Endothelial cell of umbilical vein (primary cell): ENCODE measurements at regions not wholly inside any gene's neighbourhood (a gene's known extent, or its start where the extent isn't known, plus 50 kb on each side); places are given as distances from the start of the nearest gene placed in this dataset.
"Not testable (repeated sequence)": the region's sequence is repeated elsewhere in the genome, so short reads cannot be mapped to it uniquely, and the experiment has no call there.

Experiments
- BruUV-seq: library from RNA; stranded (reverse); fragments of 400-500 nt; replicated peaks from 2 replicates; lab custom pipeline; 2021; lab: Mats Ljungman, UMichigan
- CTCF ChIA-PET: fragments of 300-600, 350-600 bp; sonication (Branson Sonifier 250); formaldehyde crosslinking; loops from one replicate; lab custom pipeline; 2021; ENCODE audit warnings: antibody characterized with exemption, inconsistent platforms; lab: Charles Lee
- POLR2A ChIA-PET: fragments of 300-600, 350-600 bp; sonication (Branson Sonifier 250); formaldehyde crosslinking; loops from one replicate; lab custom pipeline; 2021; ENCODE audit warnings: antibody characterized with exemption, inconsistent platforms; lab: Charles Lee
- DNase-seq: peaks from one replicate; pipeline ENCODE4 v3.0.0-alpha.2; 2011; ENCODE audit warnings: low read depth, low spot score
- FAIRE-seq: peaks from 2 replicates; lab custom pipeline; 2011; peaks lifted over from hg19 to GRCh38; lab: Jason Lieb, UNC
- H2AFZ ChIP-seq: 2 replicates; pipeline ENCODE4 v1.6.0; 2012; ENCODE audit warnings: low read depth, low read length, control low read depth, inconsistent platforms
- H3K27ac ChIP-seq: 2 replicates; pipeline ENCODE4 v1.5.1; 2011; ENCODE audit warnings: low read depth, mild to moderate bottlenecking, control low read depth, low read length, moderate library complexity; ENCODE audit not compliant: insufficient read depth
- H3K27me3 ChIP-seq, 2 experiments: 2 replicates each; pipeline versions ENCODE4 v1.6.0 to v1.6.1; 2011; ENCODE audit warnings: low read length in 2 of 2, mixed read lengths in 1 of 2; ENCODE audit not compliant: control insufficient read depth in 2 of 2, insufficient read depth in 2 of 2
- H3K36me3 ChIP-seq, 2 experiments: 2 replicates in 1 of 2; 3 replicates in 1 of 2; pipeline ENCODE4 v1.5.1; 2011; ENCODE audit warnings: low read length in 2 of 2, mild to moderate bottlenecking in 1 of 2, moderate library complexity in 1 of 2; ENCODE audit not compliant: control insufficient read depth in 2 of 2, insufficient read depth in 2 of 2; ENCODE audit errors: extremely low read depth in 1 of 2
- H3K4me1 ChIP-seq: 3 replicates; pipeline ENCODE4 v1.5.1; 2011; ENCODE audit warnings: mild to moderate bottlenecking, low read length; ENCODE audit not compliant: control insufficient read depth, insufficient read depth; ENCODE audit errors: extremely low read depth
- H3K4me2 ChIP-seq: 2 replicates; pipeline ENCODE4 v1.6.1; 2011; ENCODE audit warnings: low read length, control low read depth, mixed read lengths; ENCODE audit not compliant: insufficient read depth
- H3K4me3 ChIP-seq, 3 experiments: fragments of 200-600 bp in 1 of 3; sonication (generic), shearing (Covaris generic) in 1 of 3; replicated peaks in 1 of 3; 2 replicates each; pipeline ENCODE4 v1.5.1; 2011 to 2016; ENCODE audit warnings: control low read depth in 3 of 3, low read length in 3 of 3, mild to moderate bottlenecking in 2 of 3, inconsistent platforms in 1 of 3, low read depth in 1 of 3, moderate library complexity in 1 of 3; ENCODE audit not compliant: insufficient read depth in 1 of 3
- H3K79me2 ChIP-seq: 2 replicates; pipeline ENCODE4 v1.6.0; 2012; ENCODE audit warnings: low read length, inconsistent platforms; ENCODE audit not compliant: control insufficient read depth, insufficient read depth
- H3K9ac ChIP-seq: replicated peaks from 2 replicates; pipeline ENCODE3; 2011; ENCODE audit warnings: low read length, control low read depth; ENCODE audit not compliant: insufficient read depth; ENCODE audit errors: extremely low read depth
- H3K9me1 ChIP-seq: replicated peaks from 3 replicates; pipeline ENCODE4 v1.6.0; 2011; ENCODE audit warnings: mild to moderate bottlenecking, low read length; ENCODE audit not compliant: control insufficient read depth, insufficient read depth; ENCODE audit errors: extremely low read depth
- H3K9me3 ChIP-seq: replicated peaks from 2 replicates; pipeline ENCODE4 v1.5.1; 2012; ENCODE audit warnings: low read length, inconsistent platforms; ENCODE audit not compliant: control insufficient read depth, insufficient read depth
- H4K20me1 ChIP-seq: replicated peaks from 2 replicates; pipeline ENCODE3; 2011; ENCODE audit warnings: mild to moderate bottlenecking, low read length; ENCODE audit not compliant: control insufficient read depth, insufficient read depth; ENCODE audit errors: extremely low read depth
- FOS ChIP-seq: IDR thresholded peaks from 2 replicates; pipeline ENCODE4 v1.6.1; 2011; ENCODE audit warnings: mild to moderate bottlenecking, low read length, moderate library complexity, borderline replicate concordance; ENCODE audit not compliant: insufficient read depth
- GATA2 ChIP-seq: IDR thresholded peaks from 2 replicates; pipeline ENCODE4 v1.7.0; 2011; ENCODE audit warnings: low read depth, mild to moderate bottlenecking, moderate library complexity, mixed read lengths, low read length; ENCODE audit not compliant: insufficient read length, insufficient read depth
- JUN ChIP-seq: IDR thresholded peaks from 2 replicates; pipeline ENCODE4 v1.6.1; 2011; ENCODE audit warnings: borderline replicate concordance, low read depth; ENCODE audit not compliant: insufficient read length, insufficient read depth
- dilution Hi-C: fragments of 300-500 bp; cut with MboI; formaldehyde crosslinking; loops from one replicate; pipeline ENCODE4 v1.15.0; 2019; ENCODE audit warnings: low sequenced_read_pairs; ENCODE audit not compliant: extremely low pct_ligation_motif_present
- intact Hi-C: fragments of 100-400 bp; cut with micrococcal nuclease; formaldehyde crosslinking; loops from one replicate; pipeline ENCODE4 v1.10.0; 2022

GRCh38 chr13:88288326-88288725 is 617.2 kb downstream of the SLITRK5 start:
- no peak overlapping the region for H3K4me2 ChIP-seq
- H3K4me3 ChIP-seq, result no peak overlapping the region
- intact Hi-C loops, result no loop called here
- H3K9ac ChIP-seq, result no peak overlapping the region
- BruUV-seq, result no TSS peak
- no peak overlapping the region for H2AFZ ChIP-seq
- ChIA-PET CTCF (no interaction called here), POLR2A (no interaction called here)
- H3K9me1 ChIP-seq, result no peaks in the 10 kb centered on the region
- no peaks in the 10 kb centered on the region for H3K79me2 ChIP-seq
- H4K20me1 ChIP-seq, result no peaks in the 10 kb centered on the region
- no peaks in the 10 kb centered on the region for H3K36me3 ChIP-seq
- dilution Hi-C loops, result no loop called here
- FAIRE-seq, result no peak
- H3K27me3 ChIP-seq, result no peaks in the 10 kb centered on the region
- no peak overlapping the region for H3K27ac ChIP-seq
- TF ChIP-seq JUN (no peak), FOS (no peak), GATA2 (no peak)
- peaks cover 3% of the 10 kb centered on the region for H3K9me3 ChIP-seq
- DNase-seq, result no peak
- no peaks in the 10 kb centered on the region for H3K4me1 ChIP-seq

- H3K4me2 ChIP-seq, H3K9me1 ChIP-seq, dilution Hi-C loops, CTCF ChIA-PET, H3K9ac ChIP-seq, H4K20me1 ChIP-seq, H2AFZ ChIP-seq, POLR2A ChIA-PET, H3K36me3 ChIP-seq, H3K4me1 ChIP-seq, H3K27ac ChIP-seq, intact Hi-C loops, H3K4me3 ChIP-seq, DNase-seq, H3K9me3 ChIP-seq, BruUV-seq, H3K27me3 ChIP-seq, H3K79me2 ChIP-seq, FAIRE-seq: not testable (repeated sequence)
Measured at GRCh38 chr13:88291731-88292130, 620.6 kb downstream of the SLITRK5 start.
